GDM1 (cell line): ENCODE measurements at regions not wholly inside any gene's neighbourhood (a gene's known extent, or its start where the extent isn't known, plus 50 kb on each side); places are given as distances from the start of the nearest gene placed in this dataset.

Source experiments
- DNase-seq: peaks from one replicate; lab custom pipeline; 2025; lab: John Stamatoyannopoulos, UW

DNA sequence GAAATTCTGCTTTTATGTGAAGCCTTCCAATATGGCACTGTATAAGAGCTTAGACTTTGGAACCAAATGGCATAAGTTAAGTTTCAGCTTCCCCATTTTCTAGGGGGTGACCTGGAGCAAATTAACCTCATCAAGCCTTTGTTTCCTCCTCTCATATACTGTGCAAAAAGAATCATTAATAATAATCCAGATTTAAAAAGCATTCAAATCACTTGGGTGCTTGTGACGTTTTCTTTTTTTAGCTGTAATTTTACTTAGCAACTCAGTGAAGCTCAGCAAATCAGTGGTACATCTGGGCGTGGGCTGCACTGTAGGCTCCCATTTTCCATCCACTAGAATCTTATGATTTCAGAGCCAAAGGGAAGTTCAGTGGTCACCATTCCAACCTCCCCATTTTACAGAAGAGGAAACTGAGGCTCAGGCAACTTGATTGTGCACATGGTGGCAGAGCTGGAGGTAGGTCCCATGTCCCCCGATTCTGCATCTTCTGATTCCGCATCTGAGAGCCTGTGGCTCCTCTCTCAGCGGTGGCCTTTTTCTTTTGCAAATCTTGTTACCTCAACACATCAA, 131.2 kb downstream of the SNAPC1 start:
- DNase-seq, result no peak

DNA sequence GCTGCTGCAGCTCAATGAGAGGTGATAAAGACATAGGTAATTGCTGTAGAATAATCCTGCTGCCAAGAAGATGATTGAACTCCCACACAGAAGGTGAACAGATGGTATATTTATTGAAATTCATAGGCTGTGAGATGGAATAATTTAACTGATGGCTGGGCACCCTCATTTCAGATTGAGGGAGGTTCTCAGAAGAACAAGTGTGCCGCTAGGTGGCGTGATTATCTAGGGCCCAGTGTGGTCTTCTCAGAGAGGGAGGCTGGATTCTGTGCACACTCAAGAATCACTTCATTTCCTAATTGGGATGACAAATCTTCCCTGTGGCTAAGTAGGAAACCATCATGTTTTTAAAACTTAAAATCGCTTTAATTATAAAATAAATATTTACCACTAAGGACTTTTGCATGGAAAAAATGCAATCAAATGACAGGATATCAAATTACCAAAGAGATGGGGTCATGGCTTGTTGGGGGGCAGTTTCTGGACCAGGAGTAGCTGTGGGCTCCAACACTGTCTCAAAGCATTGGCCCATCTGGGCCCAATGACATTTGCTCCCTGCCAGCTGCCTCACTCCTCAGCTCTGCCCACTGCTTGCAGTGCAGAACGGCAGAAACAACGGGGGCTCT, 132.3 kb downstream of the SNAPC1 start:
- DNase-seq, result peak; percentile 17

DNA sequence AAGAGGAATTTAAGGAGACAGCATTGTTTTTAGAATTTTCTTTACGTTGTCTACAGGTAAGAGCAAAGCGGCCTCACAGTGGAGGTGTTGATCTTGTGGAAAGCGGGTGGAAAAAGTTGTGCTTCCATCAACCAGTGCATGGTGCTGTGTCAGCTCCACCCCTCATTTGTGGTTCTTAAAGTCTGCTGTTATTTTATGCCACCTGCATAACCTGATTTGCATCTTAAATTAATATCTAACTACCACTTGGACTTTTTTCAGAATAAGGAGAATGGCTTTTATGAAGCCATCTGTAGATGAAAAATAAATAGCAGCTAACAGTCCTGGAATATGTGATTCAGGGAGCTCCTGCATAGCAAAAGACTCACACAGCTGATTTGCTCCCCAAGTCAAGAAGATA, 135.1 kb downstream of the SNAPC1 start:
- no peak for DNase-seq

DNA sequence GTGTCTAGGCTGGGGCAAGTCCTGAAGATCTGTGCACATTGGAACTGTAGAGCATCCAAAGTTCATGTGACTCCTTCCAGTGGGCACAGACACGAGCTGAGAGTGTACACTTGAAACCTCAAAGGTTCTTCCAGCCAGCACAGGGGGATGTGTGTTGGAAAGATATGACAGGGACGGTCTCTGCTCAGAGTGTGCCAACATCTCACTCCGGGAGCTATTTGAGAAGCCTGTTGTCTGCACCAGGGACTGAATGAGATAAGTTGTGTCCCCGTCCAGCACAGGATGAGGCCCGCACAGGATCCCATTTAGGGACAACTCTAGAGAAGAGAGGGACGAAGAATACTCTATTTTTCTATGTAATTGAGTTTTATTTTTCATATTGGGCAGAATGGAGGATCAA, 136.3 kb downstream of the SNAPC1 start:
- no peak for DNase-seq

DNA sequence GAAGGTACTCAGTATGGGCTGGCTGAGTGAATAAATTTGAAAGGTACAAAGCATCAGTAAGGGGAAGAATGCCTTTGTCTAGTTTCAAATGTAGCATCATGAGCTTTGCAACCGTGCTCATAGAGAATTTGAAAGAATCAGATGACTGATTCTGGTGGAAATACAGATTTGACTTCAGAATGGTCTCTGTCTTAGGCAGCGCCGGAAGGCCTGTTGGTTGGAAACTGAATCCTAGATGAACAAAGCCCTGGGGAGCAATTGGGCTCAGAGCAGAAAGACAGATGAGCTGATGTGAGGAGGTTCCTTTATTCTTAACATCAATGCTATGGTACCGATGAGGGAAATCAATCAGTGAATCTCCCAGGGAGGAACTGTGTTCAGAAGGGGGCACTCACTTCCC, 137.3 kb downstream of the SNAPC1 start:
- no peak for DNase-seq

DNA sequence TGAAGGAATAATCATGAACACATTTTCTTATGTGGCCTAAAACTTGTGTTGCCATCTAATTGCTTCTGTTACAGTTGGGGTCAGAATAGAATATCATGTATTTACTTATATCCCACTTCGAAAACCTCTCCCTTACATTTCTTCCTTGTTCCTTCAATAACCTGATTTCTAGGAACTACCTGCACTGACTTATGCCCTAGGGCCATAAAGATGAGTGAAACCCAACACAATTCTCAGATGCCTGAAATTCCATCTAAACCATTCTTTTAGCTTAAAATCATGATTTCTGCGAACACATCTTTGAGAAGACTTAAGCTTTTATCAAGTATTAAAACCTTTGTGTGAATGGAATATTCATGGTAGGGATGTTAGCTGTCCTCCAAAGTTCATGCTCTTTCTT, 142.7 kb downstream of the SNAPC1 start:
- DNase-seq, result no peak

DNA sequence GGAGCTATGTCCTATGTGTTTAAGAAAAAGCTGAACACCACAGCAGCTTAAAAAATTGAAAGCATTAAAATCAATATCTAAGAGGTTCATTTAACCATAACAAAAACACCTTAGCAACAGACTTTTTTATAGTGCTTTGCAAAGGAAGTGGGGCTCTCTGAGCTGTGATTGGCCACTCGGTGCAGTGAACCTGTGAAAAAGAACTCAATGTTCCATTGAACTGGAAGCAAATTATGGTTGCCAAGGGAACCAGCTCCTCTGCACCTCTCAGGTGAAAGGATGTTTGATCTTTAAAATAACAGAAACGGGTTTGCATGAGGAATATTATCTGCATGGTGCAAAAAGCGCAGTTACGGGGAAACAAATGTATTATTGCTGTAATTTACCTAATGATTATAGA, 149.4 kb downstream of the SNAPC1 start:
- no peak for DNase-seq

DNA sequence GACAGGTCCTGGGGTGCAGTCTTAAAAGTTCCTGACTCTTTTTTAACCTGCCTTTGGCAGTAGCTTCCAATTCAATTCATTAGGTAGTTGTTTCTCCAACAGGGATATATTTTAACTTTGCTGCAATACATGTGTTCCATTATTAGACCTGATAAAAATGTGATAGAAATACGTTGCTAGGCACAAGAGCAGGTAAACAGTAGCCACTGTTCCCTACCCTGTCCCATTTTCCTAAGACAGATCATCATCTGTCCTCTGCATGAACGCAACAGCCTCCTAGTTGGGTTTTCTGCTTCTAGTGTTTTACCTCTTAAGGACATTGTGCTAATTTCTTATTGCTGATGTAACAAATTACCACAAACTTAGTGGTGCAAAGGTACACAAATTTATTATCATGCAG, 156.8 kb downstream of the SNAPC1 start:
- no peak for DNase-seq

DNA sequence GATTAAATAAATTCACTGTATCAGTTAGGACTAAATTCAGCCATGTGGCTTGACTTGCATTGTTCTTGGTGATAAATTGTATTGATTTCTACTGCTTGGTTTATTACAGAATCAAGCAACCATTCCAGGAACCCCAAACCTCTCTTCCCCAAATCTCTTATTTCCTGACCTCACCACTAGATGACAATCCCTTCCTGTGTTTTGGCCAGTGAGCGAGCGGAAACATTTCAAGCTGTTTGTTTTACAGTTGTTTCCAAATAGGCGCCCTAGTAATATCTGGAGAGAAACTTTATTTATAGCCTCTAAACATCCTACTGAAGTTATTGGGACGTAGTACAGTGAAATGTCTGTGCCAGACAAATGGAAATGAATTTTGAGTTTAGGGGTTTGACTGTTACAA, 161.1 kb downstream of the SNAPC1 start:
- DNase-seq, result no peak

DNA sequence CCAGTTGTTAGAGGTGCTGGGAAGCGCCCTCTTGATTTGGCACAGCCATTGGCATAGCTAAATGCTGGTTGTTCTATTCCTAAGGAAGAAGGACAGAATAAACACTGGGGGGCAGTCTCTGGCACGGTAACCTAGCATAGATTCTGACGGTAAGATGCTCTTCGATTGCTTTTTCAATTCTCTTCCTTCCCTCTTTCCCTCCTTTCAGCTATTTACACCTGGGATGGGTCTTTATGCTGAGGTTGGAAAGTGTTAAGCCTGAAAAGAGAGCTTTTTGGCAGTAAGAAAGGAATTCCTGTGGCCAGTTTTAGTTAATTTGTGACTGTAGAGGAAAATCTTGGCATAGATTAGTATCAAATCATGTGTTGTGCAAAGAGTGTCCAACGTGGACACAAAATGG, 162.8 kb downstream of the SNAPC1 start:
- DNase-seq, result no peak

DNA sequence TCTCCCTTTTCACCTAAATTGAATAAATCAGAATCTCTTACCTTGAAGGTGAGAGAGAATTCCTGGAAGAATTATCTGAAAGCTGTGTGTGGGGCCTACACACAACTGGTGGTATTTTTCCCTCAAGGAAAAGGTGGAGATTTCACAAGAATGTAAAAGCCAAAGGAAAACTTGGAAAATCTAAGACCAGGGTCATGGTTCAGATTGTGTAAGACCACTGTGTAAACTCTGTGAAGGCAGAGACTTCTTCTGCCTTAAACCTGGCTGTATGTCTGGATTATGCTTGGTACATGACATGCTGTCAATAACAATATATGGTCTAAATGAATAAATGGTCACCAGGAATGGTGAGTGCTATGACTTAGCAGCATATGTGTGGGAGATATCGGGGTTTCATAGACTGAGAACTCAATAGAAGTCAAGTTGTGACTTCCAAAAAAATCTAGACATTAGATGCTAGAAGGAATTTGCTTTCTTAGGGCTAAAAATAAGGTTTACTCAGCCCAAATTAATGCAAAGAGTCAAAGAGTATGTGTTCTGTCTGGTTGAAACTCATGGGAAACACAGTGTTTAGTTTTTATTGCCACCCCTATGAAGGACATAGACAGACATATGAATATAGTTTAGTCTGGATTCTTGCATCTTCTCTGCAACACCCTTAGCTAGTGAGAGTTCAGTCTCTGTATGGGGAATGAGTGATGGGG, 163.7 kb downstream of the SNAPC1 start:
- no peak for DNase-seq

DNA sequence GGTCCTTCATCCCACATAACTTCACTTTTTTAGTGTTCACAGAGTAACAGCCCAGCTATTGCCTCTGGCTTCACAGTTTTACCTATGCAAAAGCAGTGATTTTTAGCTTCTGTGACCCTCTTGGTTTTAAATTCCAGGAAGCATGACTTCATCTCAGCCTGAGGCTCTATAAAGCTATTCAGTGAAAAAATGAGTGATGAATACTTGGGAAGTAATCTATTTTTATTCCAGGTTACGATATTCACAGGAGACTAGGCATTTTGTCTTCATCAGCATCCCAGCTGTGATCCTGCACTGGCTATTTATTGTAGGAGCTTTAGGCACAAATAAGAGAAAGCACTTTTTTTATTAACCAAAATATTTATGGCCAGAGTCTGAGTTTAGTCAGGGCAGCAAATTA, 164.8 kb downstream of the SNAPC1 start:
- no peak for DNase-seq

DNA sequence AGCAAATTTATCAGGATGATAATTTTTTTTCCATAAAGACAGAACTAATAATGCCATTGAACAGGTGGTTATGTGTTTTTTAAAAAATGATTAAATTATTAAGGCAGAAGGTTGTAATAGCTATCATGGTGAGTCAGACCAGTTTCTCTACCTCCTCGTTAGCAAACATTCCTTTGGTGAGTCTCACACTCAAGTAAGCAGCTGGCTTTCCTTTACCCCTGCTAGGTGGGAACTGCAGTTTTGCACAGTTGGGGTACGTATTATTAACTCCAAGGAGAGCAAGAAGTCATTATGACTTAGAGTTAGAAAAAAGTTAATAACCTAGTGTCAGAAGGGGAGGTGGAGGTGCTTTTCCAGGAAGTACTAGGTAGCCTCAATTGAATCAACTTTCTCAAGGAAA, 165.3 kb downstream of the SNAPC1 start:
- no peak for DNase-seq

DNA sequence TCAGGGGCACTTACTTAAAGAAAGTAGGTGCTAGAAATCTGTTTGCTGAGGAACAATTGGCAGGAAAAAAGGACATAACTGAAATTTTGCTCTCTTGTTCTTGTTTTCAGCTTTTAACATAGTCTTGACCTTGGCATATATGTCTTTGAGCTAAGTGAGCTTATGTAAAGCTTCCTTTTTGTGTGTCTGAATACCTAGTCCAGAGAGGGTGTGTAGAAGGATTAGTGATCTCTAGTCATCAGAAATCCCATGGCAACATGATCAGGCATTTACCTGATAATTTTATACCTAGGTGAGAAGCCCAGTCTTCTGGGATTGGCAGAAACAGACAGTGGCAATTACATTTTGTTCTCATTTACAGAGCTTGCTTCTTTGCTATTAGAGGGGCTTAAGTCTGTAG, 166.1 kb downstream of the SNAPC1 start:
- no peak for DNase-seq

DNA sequence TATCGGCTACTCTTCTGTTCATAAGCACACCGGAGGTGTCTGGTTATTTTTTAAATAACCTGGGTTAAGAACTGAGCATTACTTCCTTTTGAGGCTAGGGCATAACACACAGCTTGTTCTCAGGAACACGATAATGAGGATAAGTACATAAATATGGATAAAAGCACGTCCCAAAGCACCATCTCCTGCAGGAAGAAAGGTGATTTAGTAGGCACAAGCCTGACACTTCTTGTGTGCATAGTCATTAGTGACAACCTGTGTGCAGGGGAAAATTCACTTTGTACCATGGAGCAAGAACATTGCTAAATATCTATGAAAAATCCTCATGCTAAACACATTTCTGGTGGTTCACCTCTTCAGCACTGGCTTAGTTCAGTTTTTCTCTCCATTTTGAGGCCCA, 166.5 kb downstream of the SNAPC1 start:
- no peak for DNase-seq

DNA sequence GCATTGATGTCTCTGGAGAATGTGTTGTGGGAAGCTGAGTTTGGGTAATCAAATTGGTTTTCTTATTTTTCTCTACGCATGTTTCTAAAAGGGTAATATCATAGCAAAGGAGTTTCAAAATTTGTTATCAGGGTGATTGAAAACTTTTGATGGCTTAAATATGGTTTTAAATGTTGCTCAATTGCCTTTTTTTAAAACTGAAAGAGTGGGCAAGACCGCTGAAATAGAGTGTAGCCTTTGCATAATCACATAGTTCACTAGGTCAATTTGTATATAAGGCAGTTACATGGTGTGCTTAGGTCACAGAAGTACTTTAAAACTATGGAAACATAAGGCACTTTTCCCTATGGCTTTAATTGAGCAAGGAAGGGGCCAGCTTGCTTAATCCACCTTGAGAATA, 167.4 kb downstream of the SNAPC1 start:
- DNase-seq, result no peak

DNA sequence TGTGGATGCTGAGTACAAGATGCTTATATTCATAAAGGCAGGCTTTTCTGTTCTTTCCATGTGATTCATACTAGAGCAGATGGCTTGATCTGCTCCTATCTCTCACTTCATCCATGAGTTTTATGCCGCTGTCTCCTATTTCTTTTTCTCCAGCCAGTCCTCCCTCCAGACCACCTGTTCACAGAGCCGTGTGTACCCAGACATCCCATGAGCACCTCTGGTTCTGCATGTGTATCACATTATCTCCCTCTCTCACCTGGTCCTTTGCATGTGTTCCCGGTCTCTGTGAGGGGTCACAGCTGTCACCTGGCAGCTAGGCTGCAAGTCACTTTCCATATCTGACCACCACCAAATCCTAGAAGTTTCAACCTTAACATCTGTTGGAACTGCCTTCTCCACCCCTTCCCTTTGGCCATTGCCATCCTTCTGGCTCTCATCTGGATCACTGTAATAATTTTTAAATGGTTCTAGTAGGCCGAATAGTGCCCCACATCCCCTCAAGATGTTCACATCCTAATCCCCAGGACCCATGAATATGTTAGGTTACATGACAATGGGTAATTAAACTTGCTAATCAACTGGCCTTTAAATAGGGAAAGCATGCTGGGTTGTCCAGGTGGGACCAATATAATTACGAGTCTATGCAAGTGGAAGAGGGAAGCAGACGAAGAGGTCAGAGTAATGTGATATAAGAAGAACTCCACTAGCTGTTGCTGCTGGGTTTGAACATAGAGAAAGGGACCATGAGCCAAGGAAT, 168.1 kb downstream of the SNAPC1 start:
- no peak for DNase-seq

DNA sequence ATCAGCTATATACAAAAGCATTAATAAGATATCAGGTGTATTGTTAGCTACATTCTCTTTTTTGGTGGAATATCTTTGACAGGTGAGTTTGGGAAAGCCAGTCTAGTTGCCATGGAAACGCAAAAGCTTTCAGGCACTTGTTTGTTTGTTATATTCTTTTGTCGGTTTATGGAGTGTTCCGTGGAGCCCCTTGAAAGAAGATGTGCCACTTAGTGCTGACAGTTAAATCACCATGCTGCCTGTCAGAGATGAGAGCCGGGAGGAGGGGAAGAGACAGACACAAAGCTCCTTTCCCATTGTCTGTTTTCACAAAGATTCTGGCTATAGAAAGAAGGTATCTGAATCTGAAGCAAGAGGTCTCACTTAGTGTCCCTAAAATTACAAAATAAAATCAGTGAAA, 170.8 kb downstream of the SNAPC1 start:
- no peak for DNase-seq

DNA sequence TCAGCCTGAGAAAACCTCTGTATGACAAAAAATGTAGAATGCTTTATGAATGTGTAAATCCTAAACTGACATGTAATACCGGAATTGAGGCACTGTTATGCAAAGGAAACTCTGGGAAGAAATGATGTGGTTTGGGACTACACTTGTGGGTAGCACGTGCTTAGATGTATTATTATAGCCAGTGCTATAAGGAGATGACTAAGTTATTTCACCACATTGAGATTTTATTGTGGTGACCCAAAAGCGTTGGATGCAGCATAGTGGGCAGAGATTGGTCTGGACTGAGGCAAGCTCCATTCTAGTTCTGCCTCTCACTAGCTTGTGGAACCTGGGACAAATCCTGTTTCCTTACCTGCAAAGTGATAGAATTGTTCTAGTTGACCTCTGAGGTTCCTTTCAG, 172.2 kb downstream of the SNAPC1 start:
- DNase-seq, result no peak

DNA sequence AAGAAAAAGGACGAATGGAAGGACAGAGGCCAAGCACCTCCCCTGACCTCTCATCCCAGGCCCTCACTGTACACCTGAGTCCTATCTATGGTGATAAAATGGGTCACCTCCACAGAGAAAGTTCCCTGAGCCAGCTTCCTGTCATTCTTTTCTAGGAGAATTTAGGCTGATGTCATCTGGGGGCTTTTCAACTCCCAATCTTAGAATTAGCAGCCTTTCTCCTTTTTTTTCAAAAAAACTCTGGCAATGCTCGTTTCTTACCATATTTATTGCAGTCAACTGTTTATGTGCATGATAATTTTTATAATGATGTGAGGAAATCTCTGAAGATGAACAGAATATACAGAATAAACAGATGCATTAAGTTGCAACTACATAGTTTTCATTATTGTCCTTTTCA, 177.6 kb downstream of the SNAPC1 start:
- DNase-seq, result no peak

DNA sequence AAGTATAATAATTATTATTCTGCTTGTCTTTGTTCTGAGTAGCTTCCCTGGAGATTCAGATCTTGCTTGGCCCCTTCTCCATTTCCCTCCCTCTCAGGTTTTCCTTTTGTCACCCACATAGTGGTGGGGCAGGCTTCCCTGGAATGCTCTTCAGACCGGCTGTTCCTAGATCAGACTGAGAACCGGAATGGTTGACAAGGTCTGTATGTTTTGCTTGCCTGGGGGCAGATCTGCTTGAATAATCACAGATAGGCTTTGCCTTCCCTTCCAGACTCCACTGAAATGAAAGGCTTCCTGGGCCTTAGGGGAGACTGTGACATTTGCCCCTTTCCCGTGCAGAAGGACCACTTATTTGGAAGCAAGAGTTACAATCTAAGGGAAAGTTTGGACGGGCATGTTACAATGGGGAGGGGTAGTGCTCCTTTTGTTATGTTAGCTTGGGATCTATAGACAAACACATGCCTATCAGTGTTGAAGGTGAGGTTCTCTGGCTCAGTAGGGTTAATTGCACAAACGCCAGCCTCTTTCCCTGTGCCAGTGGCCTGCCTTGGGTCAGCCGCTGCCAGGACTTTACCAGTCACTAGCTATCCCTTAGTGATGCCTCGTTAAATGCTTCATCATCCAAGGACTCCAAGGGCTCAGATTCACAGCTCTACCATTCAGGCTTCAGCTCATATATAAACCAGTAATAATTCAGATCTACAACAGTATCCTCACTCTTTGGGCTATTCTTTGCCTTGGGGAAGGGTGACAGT, 178.6 kb downstream of the SNAPC1 start:
- no peak for DNase-seq

DNA sequence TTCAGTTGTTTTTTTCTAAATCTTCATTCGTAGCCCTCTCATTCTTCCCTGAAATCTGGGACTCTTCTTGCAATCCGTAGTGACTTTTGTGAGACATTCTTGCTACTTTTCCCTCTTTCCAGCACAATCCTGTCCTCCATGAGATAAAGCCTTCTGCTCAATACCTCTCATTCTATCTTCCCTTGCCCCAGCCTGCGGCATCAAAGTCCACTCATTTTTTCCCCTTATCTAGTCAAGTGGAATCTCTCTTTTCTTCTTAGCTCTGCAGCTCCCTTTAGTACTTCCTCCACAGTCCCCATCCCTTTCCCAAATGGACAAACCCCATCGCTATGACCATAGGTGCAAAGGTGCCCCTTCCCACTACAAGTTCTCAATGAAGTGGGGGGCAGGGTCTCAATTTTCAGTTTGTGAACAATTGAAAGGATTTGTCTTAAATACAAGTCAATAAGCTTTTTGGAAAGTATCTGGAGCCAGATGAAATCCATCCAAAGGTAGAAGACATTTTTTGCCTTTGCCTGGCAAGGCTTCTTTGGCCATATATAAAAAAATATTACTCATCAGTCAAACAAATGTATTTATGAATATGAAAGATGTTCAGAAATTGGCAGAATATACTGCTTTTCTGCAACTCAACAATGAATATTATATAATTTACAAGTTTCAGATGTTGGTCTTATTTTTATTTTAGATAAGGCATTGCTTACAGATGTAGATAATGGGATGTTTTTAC, 179.4 kb downstream of the SNAPC1 start:
- no peak for DNase-seq
